HuH-7 (cell line): ENCODE measurements at regions not wholly inside any gene's neighbourhood (a gene's known extent, or its start where the extent isn't known, plus 50 kb on each side); places are given as distances from the start of the nearest gene placed in this dataset.

Source experiments
- DNase-seq: peaks from one replicate; pipeline ENCODE4 v3.0.0; 2011; ENCODE audit warnings: low spot score

DNA sequence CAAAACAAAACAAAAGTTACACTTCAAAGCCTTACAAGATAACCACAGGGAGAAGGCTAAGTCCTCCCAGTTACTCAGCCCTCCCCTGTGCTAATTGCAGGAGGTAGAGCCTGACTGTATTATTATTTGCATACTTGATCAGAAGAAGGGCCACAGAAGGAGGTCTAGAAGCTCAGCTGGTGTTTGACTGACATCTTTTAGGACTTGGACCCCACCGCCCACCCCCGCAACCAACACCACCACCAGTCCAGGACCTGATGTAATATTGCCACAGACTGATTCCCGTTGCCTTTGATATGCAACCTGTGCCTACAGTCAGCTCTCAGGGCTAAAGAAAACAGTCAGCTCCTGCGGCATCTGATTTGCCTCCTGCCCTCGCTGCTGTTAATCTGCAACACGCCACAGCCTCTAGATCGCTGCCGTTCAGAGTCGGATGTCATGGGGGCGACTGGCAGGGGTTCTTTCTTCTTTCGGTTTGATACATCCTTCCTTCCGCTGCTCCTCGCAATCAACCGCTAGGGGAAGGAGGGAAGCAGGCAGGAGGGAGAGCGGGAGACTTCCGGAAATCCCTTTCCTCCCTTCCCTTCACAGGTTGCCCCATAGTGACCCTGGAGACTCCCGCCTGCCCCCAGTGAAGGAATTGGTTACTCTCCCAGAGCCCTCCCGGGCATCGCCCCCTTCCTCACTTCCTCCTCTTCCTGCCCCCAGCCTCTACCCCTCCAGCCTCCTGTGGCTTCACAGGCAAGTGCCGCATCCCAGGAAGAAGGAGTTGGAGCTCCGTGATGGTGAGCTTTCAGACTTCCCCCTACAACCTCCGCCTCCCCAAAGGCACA lies 90.5 kb upstream of the SOX9 start:
- DNase-seq = no peak

DNA sequence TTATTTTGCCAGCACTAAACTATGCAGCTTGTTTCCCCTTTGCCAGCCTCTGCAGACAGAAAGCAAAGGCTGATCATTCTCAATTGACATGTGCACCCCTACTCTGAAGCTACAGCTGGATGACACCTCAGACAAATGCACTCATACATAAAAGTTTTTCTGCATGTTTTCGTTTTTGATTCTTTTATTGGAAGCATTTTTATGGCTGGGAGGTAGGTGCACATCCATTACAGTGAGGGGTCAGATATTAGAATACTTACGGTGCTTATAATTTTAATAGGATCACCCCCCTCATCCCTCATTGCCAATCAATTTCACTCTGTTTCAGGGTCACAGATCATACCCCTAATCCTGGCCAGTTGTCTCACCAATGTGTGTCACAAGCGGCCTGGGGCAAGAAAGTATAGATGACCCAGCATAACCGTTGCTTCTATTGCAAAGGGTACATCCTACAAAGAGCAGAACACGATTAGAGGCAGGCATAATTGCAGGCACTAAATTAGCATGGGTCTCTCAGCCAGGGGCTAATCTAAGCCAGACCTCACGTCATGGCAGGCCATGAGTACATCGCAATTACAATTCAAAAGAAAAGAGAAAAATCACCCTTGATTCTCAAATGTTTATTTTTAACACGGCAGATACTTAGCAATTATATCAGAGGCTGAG lies 89.5 kb upstream of the SOX9 start:
- no peak for DNase-seq

- DNase-seq = no peak
Observed at GRCh38 chr17:72033334-72033733, 87.5 kb upstream of the SOX9 start.

GRCh38 chr17:72034000-72034399 lies 86.8 kb upstream of the SOX9 start:
- DNase-seq = no peak

DNA sequence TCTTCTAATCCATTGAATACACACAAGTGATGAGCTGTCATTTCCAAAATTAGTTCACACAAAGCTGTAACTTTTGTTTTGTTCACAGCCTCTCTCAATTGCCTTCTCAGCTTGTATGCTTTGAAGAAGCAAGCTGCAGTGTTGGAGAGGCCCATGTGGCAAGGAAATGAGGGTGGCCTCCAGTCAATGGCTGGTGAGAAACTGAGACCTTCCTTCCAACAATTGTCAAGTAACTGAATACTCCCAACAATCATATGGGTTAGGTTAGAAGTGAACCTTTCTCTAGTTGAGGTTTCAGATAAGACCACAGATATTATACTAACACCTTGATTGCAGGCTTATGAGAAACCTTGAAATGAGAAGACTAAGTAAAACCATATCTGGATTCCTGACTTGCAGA lies 82.4 kb upstream of the SOX9 start:
- DNase-seq = no peak

GRCh38 chr17:72039490-72039889 lies 81.3 kb upstream of the SOX9 start:
- no peak for DNase-seq

DNA sequence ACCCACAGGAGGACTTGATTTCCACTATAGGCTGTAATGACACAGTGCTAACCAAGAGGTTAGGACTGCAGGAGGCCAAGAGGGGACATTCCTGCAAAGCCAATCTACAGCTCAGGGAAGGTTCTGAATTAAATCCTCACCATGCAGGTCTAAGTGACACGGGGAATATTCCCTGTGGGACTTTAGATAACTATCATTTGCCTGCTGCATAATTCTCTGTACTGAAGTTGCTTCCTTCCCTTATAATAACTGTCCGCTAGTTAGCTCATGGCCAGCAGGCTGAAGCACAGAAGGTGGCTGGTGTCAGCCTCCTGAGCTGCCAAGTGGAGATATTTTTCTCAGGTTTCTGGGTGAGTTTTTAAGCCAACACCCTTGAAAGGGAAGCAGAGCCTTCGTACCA lies 74.6 kb upstream of the SOX9 start:
- no peak for DNase-seq

GRCh38 chr17:72046643-72047612 lies 73.9 kb upstream of the SOX9 start:
- DNase-seq = no peak

DNA sequence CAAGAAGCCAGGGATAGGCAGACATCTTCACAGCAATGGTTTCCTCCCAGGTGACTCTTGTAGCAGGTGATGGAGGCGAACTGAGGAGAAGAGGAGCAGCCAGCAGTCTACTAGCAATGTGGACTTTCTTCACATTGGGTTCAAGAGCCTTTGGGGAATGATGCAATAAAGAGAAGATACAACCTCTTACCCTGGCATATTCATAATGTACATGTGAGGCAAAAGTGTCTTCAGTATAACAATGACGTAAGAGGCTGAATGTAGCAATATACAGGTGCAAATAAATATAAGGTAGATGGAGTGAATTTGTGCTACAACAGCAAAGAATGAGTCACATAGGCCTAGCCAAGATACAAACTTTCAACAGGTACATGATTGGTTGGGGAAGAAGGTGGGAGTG lies 70.9 kb upstream of the SOX9 start:
- no peak for DNase-seq

DNA sequence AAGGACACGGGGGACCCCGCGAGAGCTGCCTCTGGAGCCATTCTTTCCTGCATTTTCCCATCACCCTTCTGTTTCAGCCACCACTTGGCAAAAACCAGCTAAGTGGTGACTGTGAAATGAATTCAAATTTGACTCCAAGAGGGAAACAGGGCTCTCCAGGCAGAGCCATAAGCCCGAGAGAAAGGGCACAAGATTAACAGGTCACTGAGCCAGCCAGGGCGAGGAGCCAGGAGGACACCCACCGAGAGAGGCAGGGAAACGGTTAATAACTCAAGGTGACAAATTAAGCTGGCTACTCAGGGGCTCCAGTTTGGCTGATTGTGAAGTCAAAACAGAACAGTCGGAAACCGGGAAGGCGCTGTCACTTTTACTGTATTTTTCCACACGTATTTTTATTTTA lies 67.8 kb upstream of the SOX9 start:
- no peak for DNase-seq

- DNase-seq = no peak
Observed at GRCh38 chr17:72053449-72053848, 67.4 kb upstream of the SOX9 start.

GRCh38 chr17:72056155-72056554 lies 64.7 kb upstream of the SOX9 start:
- DNase-seq = no peak

GRCh38 chr17:72056727-72057290 lies 64.0 kb upstream of the SOX9 start:
- DNase-seq = no peak

DNA sequence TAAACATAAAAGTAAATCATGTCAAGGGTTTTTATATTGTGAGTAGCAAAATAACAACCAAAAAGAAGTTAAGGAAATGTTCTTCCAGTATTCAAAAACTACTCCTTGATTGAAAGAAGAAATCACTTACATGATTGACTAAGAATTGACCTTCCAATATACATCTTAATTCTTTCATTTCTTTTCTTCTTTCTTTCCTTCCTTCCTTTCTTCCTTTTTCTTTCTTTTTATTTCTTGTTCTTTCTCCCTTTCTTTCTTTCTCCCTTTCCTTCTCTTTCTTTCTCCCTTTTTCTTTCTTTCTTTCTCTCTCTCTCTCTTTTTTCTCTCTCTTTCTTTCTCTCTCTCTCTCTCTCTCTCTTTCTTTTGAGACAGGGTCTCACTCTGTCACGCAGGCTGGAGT lies 60.7 kb upstream of the SOX9 start:
- no peak for DNase-seq

GRCh38 chr17:72063262-72063661 lies 57.6 kb upstream of the SOX9 start:
- no peak for DNase-seq

DNA sequence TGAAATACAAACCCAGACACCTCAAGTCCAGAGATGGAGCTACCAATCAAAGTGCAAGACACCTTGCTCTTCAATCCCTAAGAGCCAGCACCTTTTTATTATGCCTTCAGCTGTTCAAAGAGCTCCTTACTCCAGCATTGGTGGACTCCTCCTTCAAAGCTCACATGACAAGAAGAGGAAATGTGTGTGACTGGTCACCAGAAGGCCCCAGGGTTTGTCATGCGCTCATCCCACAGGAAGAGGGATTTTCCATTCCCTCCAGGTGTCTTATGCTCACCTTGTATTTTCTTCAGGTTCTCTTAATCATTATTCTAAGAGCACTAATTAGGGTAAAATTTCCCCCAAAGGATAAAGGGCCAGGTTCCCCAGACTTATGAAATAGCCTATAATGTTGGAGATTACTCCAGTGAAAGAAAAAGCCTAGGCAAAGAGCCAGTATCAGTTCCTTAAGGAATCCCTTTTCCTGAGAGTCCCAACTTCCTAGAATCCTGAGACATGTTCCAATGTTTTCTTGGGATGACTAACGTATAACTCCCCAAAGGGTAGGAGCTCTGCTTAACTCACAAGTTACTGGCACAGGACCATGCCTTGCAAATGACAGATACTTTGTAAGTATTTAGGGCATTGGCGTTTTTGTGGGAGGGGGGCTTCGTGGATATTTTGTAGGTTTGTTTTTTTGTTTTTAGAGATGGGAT lies 56.9 kb upstream of the SOX9 start:
- DNase-seq = no peak

GRCh38 chr17:72064606-72065193 lies 56.1 kb upstream of the SOX9 start:
- DNase-seq = no peak

GRCh38 chr17:72065556-72065955 lies 55.3 kb upstream of the SOX9 start:
- no peak for DNase-seq

DNA sequence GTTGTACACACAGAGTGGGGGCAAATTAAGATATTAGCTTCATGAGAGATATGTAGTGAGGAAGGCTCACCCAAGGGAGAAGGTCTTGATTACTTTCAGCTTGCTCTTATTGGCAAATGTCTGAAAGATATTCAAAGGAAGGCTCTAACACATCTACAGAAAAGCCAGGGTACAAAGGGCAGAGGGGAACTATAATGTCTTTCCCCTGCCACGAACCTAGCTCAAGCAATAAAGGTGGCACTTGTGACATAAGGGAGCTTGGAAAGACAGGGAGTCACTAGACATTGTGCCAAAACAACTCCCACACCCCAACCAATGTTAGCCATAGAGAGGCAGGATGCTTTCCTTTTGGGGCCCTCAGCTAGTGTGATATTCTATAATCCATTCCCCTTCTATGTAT lies 52.2 kb upstream of the SOX9 start:
- DNase-seq = no peak

GRCh38 chr17:72069586-72070202 lies 51.1 kb upstream of the SOX9 start:
- DNase-seq = no peak
